HEK293T (cell line): ENCODE measurements at regions not wholly inside any gene's neighbourhood (a gene's known extent, or its start where the extent isn't known, plus 50 kb on each side); places are given as distances from the start of the nearest gene placed in this dataset.

Experiments
- CTCF ChIA-PET: fragments of 350-600 bp; formaldehyde crosslinking; extraction: SDS; loops from one replicate; lab custom pipeline; 2021; ENCODE audit warnings: antibody characterized with exemption, inconsistent platforms; lab: Yijun Ruan, JAX
- POLR2A ChIA-PET: fragments of 350-600 bp; formaldehyde crosslinking; extraction: SDS; loops from one replicate; lab custom pipeline; 2020; ENCODE audit warnings: antibody characterized with exemption, inconsistent platforms; lab: Yijun Ruan, JAX
- DNase-seq: peaks from one replicate; pipeline ENCODE4 v3.0.0; 2012; ENCODE audit warnings: mixed read lengths; ENCODE audit errors: extremely low spot score
- ARNT ChIP-seq: fragments of 450-650 bp; IDR thresholded peaks from 2 replicates; pipeline ENCODE4 v1.6.1; 2017; ENCODE audit warnings: mild to moderate bottlenecking
- BHLHE40 ChIP-seq: fragments of 450-650 bp; IDR thresholded peaks from 2 replicates; pipeline ENCODE4 v1.6.1; 2016; ENCODE audit warnings: mild to moderate bottlenecking, moderate library complexity, borderline replicate concordance
- CTBP1 ChIP-seq: fragments of 450-650 bp; IDR thresholded peaks from 2 replicates; pipeline ENCODE4 v1.6.1; 2016; ENCODE audit warnings: borderline replicate concordance
- ELF4 ChIP-seq: fragments of 450-650 bp; IDR thresholded peaks from 2 replicates; pipeline ENCODE4 v1.6.1; 2017; ENCODE audit warnings: antibody characterized with exemption
- FOXA1 ChIP-seq: fragments of 450-650 bp; IDR thresholded peaks from 2 replicates; pipeline ENCODE4 v1.6.1; 2016; ENCODE audit warnings: mild to moderate bottlenecking
- FOXK2 ChIP-seq: fragments of 450-650 bp; IDR thresholded peaks from 2 replicates; pipeline ENCODE4 v1.6.1; 2016; ENCODE audit warnings: mild to moderate bottlenecking
- FOXM1 ChIP-seq: fragments of 450-650 bp; IDR thresholded peaks from 2 replicates; pipeline ENCODE4 v1.6.1; 2017; ENCODE audit warnings: mild to moderate bottlenecking, borderline replicate concordance
- HDGF ChIP-seq: fragments of 450-650 bp; IDR thresholded peaks from 2 replicates; pipeline ENCODE4 v1.6.1; 2017; ENCODE audit warnings: antibody characterized with exemption, borderline replicate concordance
- L3MBTL2 ChIP-seq: fragments of 450-650 bp; conservative IDR thresholded peaks from 2 replicates; pipeline ENCODE4 v1.6.1; 2016; ENCODE audit warnings: mild to moderate bottlenecking
- LEF1 ChIP-seq: fragments of 450-650 bp; IDR thresholded peaks from 2 replicates; pipeline ENCODE4 v1.6.1; 2017; ENCODE audit warnings: mild to moderate bottlenecking, borderline replicate concordance
- NFRKB ChIP-seq: fragments of 450-650 bp; IDR thresholded peaks from 2 replicates; pipeline ENCODE4 v1.6.1; 2016; ENCODE audit warnings: mild to moderate bottlenecking, moderate library complexity
- PKNOX1 ChIP-seq: fragments of 450-650 bp; IDR thresholded peaks from 2 replicates; pipeline ENCODE4 v1.6.1; 2016
- SP1 ChIP-seq: fragments of 450-650 bp; IDR thresholded peaks from 2 replicates; pipeline ENCODE4 v1.6.1; 2017
- SUZ12 ChIP-seq: fragments of 450-650 bp; IDR thresholded peaks from 2 replicates; pipeline ENCODE4 v1.6.1; 2016; ENCODE audit warnings: mild to moderate bottlenecking
- TARDBP ChIP-seq: fragments of 450-650 bp; IDR thresholded peaks from 2 replicates; pipeline ENCODE4 v1.6.1; 2016
- ZNF384 ChIP-seq: fragments of 450-650 bp; IDR thresholded peaks from 2 replicates; pipeline ENCODE4 v1.6.1; 2016

GRCh38 chr12:30201301-30202160 is 417.8 kb upstream of the TMTC1 start:
- POLR2A ChIA-PET: no interaction called here
- no peak for DNase-seq
- TF ChIP-seq BHLHE40: no peak
- TF ChIP-seq LEF1: no peak
- TF ChIP-seq SP1: no peak
- TF ChIP-seq L3MBTL2: no peak
- TF ChIP-seq NFRKB: no peak
- CTCF ChIA-PET: no interaction called here

- no peak for DNase-seq
- ChIA-PET POLR2A (no interaction called here), CTCF (no interaction called here)
Observed at GRCh38 chr12:30200864-30201263, 417.1 kb upstream of the TMTC1 start.

GRCh38 chr12:30197392-30198057 is 413.8 kb upstream of the TMTC1 start:
- ChIA-PET POLR2A (no interaction called here), CTCF (no interaction called here)
- no peak for TF ChIP-seq ELF4
- TF ChIP-seq HDGF: no peak
- no peak for TF ChIP-seq NFRKB
- TF ChIP-seq L3MBTL2: no peak
- TF ChIP-seq BHLHE40: no peak
- TF ChIP-seq TARDBP: no peak
- no peak for TF ChIP-seq FOXA1
- TF ChIP-seq SUZ12: no peak
- TF ChIP-seq PKNOX1: no peak
- no peak for TF ChIP-seq ARNT
- no peak for TF ChIP-seq SP1
- TF ChIP-seq LEF1: no peak
- DNase-seq: no peak

More at GRCh38 chr12:30200864-30201263, 417.1 kb upstream of the TMTC1 start:
- TF ChIP-seq ARNT (no peak), ELF4 (no peak), L3MBTL2 (no peak)

- peak; percentile 22 for DNase-seq
- ChIA-PET POLR2A (no interaction called here), CTCF (no interaction called here)
- TF ChIP-seq TARDBP: no peak
- no peak for TF ChIP-seq ARNT
- no peak for TF ChIP-seq FOXM1
- TF ChIP-seq NFRKB: no peak
- TF ChIP-seq ZNF384: no peak
- no peak for TF ChIP-seq LEF1
- no peak for TF ChIP-seq L3MBTL2
- peak; percentile 82 for TF ChIP-seq PKNOX1
Observed at GRCh38 chr12:30191696-30192455, 408.1 kb upstream of the TMTC1 start.

GRCh38 chr12:30188602-30189326 is 405.0 kb upstream of the TMTC1 start:
- CTCF ChIA-PET: no interaction called here
- no peak for TF ChIP-seq SUZ12
- TF ChIP-seq ARNT: no peak
- no peak for TF ChIP-seq HDGF
- TF ChIP-seq SP1: no peak
- no peak for TF ChIP-seq FOXM1
- no peak for TF ChIP-seq ZNF384
- no peak for TF ChIP-seq NFRKB
- TF ChIP-seq LEF1: no peak
- no peak for TF ChIP-seq FOXA1
- no peak for DNase-seq
- POLR2A ChIA-PET: no interaction called here

GRCh38 chr12:30187426-30187825 is 403.7 kb upstream of the TMTC1 start:
- no peak for DNase-seq
- ChIA-PET POLR2A (no interaction called here), CTCF (no interaction called here)
- TF ChIP-seq ARNT (no peak), ELF4 (no peak), CTBP1 (no peak), FOXK2 (no peak), PKNOX1 (no peak), LEF1 (no peak), FOXM1 (no peak), SUZ12 (no peak), SP1 (no peak), NFRKB (no peak), HDGF (no peak), ZNF384 (no peak), L3MBTL2 (no peak), FOXA1 (no peak), BHLHE40 (no peak), TARDBP (no peak)
